ENCODE measurements at regions not wholly inside any gene's neighbourhood (a gene's known extent, or its start where the extent isn't known, plus 50 kb on each side); places are given as distances from the start of the nearest gene placed in this dataset.

- intact Hi-C loops (cut with DNase I; ENCODE audit: low total_unique reads) = no loop called here
- no peaks in the 10 kb centered on the region for H3K4me1 ChIP-seq
- no peak for TF ChIP-seq POLR2A (IDR thresholded peaks at IDR 0.05)
- no peak for TF ChIP-seq CTCF (IDR thresholded peaks at IDR 0.05)
These were observed 460.3 kb upstream of the ZNF717 start for GRCh38 chr3:76245622-76246021.

GRCh38 chr3:76264496-76264895, 479.1 kb upstream of the ZNF717 start:
- H3K27ac ChIP-seq = no peak overlapping the region
- H3K36me3 ChIP-seq (ENCODE audit: low read depth, missing control alignments) = no peaks in the 10 kb centered on the region
- no peaks in the 10 kb centered on the region for H3K9me3 ChIP-seq
- H3K27me3 ChIP-seq = no peaks in the 10 kb centered on the region
- TF ChIP-seq POLR2A (IDR thresholded peaks at IDR 0.05) = no peak
- no peak for TF ChIP-seq CTCF (IDR thresholded peaks at IDR 0.05)
- intact Hi-C loops (cut with DNase I; ENCODE audit: low total_unique reads) = no loop called here
- 91 to 94% methylated on average over 1 of the region's 1 CpG for WGBS, 2 donors
- DNase-seq = no peak
- H3K4me3 ChIP-seq = no peak overlapping the region
- H3K4me1 ChIP-seq = no peaks in the 10 kb centered on the region

More at GRCh38 chr3:76245622-76246021, 460.3 kb upstream of the ZNF717 start:
- no peak for DNase-seq
- H3K27me3 ChIP-seq = no peaks in the 10 kb centered on the region
- no peak overlapping the region for H3K27ac ChIP-seq
- no peaks in the 10 kb centered on the region for H3K36me3 ChIP-seq (ENCODE audit: low read depth, missing control alignments)
- no peaks in the 10 kb centered on the region for H3K9me3 ChIP-seq
- no peak overlapping the region for H3K4me3 ChIP-seq

- intact Hi-C loops (cut with DNase I; ENCODE audit: low total_unique reads) = no loop called here
- no peak overlapping the region for H3K4me3 ChIP-seq
- H3K36me3 ChIP-seq (ENCODE audit: low read depth, missing control alignments) = no peaks in the 10 kb centered on the region
- H3K27me3 ChIP-seq = no peaks in the 10 kb centered on the region
- no peak for DNase-seq
- no peaks in the 10 kb centered on the region for H3K4me1 ChIP-seq
- 80 to 85% methylated on average over 6 of the region's 6 CpGs for WGBS, 2 donors
- H3K9me3 ChIP-seq = no peaks in the 10 kb centered on the region
- TF ChIP-seq POLR2A (IDR thresholded peaks at IDR 0.05) (no peak), CTCF (IDR thresholded peaks at IDR 0.05) (no peak)
- no peak overlapping the region for H3K27ac ChIP-seq
These were observed 479.6 kb upstream of the ZNF717 start for GRCh38 chr3:76264911-76265310.

GRCh38 chr3:76266511-76266910, 481.2 kb upstream of the ZNF717 start:
- no peak for DNase-seq
- H3K27me3 ChIP-seq = no peaks in the 10 kb centered on the region
- H3K4me3 ChIP-seq = no peak overlapping the region
- no peaks in the 10 kb centered on the region for H3K36me3 ChIP-seq (ENCODE audit: low read depth, missing control alignments)
- WGBS, 2 donors = 56 to 67% methylated on average over 1 of the region's 1 CpG
- intact Hi-C loops (cut with DNase I; ENCODE audit: low total_unique reads) = no loop called here
- H3K4me1 ChIP-seq = no peaks in the 10 kb centered on the region
- H3K27ac ChIP-seq = no peak overlapping the region
- no peak for TF ChIP-seq CTCF (IDR thresholded peaks at IDR 0.05)
- TF ChIP-seq POLR2A (IDR thresholded peaks at IDR 0.05) = no peak
- no peaks in the 10 kb centered on the region for H3K9me3 ChIP-seq

- no peaks in the 10 kb centered on the region for H3K27me3 ChIP-seq
- no peaks in the 10 kb centered on the region for H3K4me1 ChIP-seq
- intact Hi-C loops (cut with DNase I; ENCODE audit: low total_unique reads) = no loop called here
- H3K9me3 ChIP-seq = no peaks in the 10 kb centered on the region
- no peak overlapping the region for H3K27ac ChIP-seq
- TF ChIP-seq POLR2A (IDR thresholded peaks at IDR 0.05) = no peak
- no peak for TF ChIP-seq CTCF (IDR thresholded peaks at IDR 0.05)
- no peaks in the 10 kb centered on the region for H3K36me3 ChIP-seq (ENCODE audit: low read depth, missing control alignments)
- no peak for DNase-seq
- WGBS, 2 donors = 78 to 80% methylated on average over 4 of the region's 4 CpGs
- H3K4me3 ChIP-seq = no peak overlapping the region
These were observed 482.6 kb upstream of the ZNF717 start for GRCh38 chr3:76267851-76268380.

Measured in testis (tissue), 2 donors.